ENCODE measurements at regions not wholly inside any gene's neighbourhood (a gene's known extent, or its start where the extent isn't known, plus 50 kb on each side); places are given as distances from the start of the nearest gene placed in this dataset.

DNA sequence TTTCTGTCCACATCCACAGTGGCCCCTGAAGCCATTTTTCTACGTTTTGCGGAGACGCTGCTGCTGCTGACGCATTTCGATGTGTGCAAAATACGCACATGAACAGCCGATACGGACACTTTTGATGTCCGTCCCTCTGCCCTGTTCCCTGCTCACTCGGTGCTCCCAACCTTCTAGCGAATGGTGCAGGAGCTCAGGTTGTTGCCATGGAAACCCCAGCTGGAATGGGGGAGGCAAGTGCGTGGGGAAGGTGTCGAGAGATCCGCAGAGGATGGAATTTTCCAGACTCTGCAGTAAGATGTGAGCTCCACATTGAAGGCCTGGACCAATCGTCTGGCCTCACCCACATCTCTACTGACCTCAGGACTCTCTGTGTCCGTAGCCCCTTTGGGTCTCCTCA lies 109.2 kb upstream of the USP29 start:
- TF ChIP-seq CTCF (IDR thresholded peaks at IDR 0.05; ENCODE audit: low read depth, low read length, poor library complexity, severe bottlenecking): no peak
- TF ChIP-seq EZH2phosphoT487 (IDR thresholded peaks at IDR 0.05; ENCODE audit: borderline replicate concordance, low read length): no peak
